ENCODE measurements at regions not wholly inside any gene's neighbourhood (a gene's known extent, or its start where the extent isn't known, plus 50 kb on each side); places are given as distances from the start of the nearest gene placed in this dataset.

- peaks cover 12% of the 10 kb centered on the region for H3K27me3 Mint-ChIP-seq (ENCODE audit: unreplicated experiment)
These were observed 316.8 kb downstream of the TFAP2C start for GRCh38 chr20:56945901-56946300.

GRCh38 chr20:56949318-56949717, 317.1 kb downstream of the BMP7 start:
- Mint-ChIP-seq H3K27me3 (ENCODE audit: unreplicated experiment) (peaks cover 15% of the 10 kb centered on the region), H3K9me3 (ENCODE audit: unreplicated experiment) (no peaks in the 10 kb centered on the region)
- no peak for TF ChIP-seq CTCF (IDR thresholded peaks at IDR 0.05; ENCODE audit: unreplicated experiment)

More at GRCh38 chr20:56945901-56946300, 316.8 kb downstream of the TFAP2C start:
- Mint-ChIP-seq H3K36me3 (ENCODE audit: low read depth, unreplicated experiment) (no peaks in the 10 kb centered on the region), H3K9me3 (ENCODE audit: unreplicated experiment) (no peaks in the 10 kb centered on the region), H3K4me3 (ENCODE audit: unreplicated experiment) (no peak overlapping the region), H3K27ac (ENCODE audit: unreplicated experiment) (no peak overlapping the region), H3K4me1 (ENCODE audit: unreplicated experiment) (peaks cover 3% of the 10 kb centered on the region)
- no peak for TF ChIP-seq CTCF (IDR thresholded peaks at IDR 0.05; ENCODE audit: unreplicated experiment)
- DNase-seq (ENCODE audit: low spot score), result no peak

GRCh38 chr20:56952258-56953047, 314.0 kb downstream of the BMP7 start:
- no peak for DNase-seq (ENCODE audit: low spot score)
- TF ChIP-seq CTCF (IDR thresholded peaks at IDR 0.05; ENCODE audit: unreplicated experiment), result no peak
- H3K27me3 Mint-ChIP-seq (ENCODE audit: unreplicated experiment), result peaks cover 12% of the 10 kb centered on the region
- no peaks in the 10 kb centered on the region for H3K9me3 Mint-ChIP-seq (ENCODE audit: unreplicated experiment)
- no peak overlapping the region for H3K27ac Mint-ChIP-seq (ENCODE audit: unreplicated experiment)
- H3K4me1 Mint-ChIP-seq (ENCODE audit: unreplicated experiment), result peaks cover 5% of the 10 kb centered on the region
- no peaks in the 10 kb centered on the region for H3K36me3 Mint-ChIP-seq (ENCODE audit: low read depth, unreplicated experiment)
- H3K4me3 Mint-ChIP-seq (ENCODE audit: unreplicated experiment), result no peak overlapping the region

More at GRCh38 chr20:56949318-56949717, 317.1 kb downstream of the BMP7 start:
- no peaks in the 10 kb centered on the region for H3K36me3 Mint-ChIP-seq (ENCODE audit: low read depth, unreplicated experiment)
- no peak overlapping the region for H3K4me3 Mint-ChIP-seq (ENCODE audit: unreplicated experiment)
- no peaks in the 10 kb centered on the region for H3K4me1 Mint-ChIP-seq (ENCODE audit: unreplicated experiment)
- DNase-seq (ENCODE audit: low spot score), result no peak
- no peak overlapping the region for H3K27ac Mint-ChIP-seq (ENCODE audit: unreplicated experiment)

GRCh38 chr20:56953048-56953586, 313.3 kb downstream of the BMP7 start:
- Mint-ChIP-seq H3K4me3 (ENCODE audit: unreplicated experiment) (no peak overlapping the region), H3K4me1 (ENCODE audit: unreplicated experiment) (peaks cover 8% of the 10 kb centered on the region), H3K27me3 (ENCODE audit: unreplicated experiment) (peaks cover 12% of the 10 kb centered on the region), H3K27ac (ENCODE audit: unreplicated experiment) (no peak overlapping the region), H3K36me3 (ENCODE audit: low read depth, unreplicated experiment) (no peaks in the 10 kb centered on the region), H3K9me3 (ENCODE audit: unreplicated experiment) (no peaks in the 10 kb centered on the region)
- no peak for DNase-seq (ENCODE audit: low spot score)
- no peak for TF ChIP-seq CTCF (IDR thresholded peaks at IDR 0.05; ENCODE audit: unreplicated experiment)

- Mint-ChIP-seq H3K9me3 (ENCODE audit: unreplicated experiment) (no peaks in the 10 kb centered on the region), H3K4me1 (ENCODE audit: unreplicated experiment) (peaks cover 8% of the 10 kb centered on the region), H3K27me3 (ENCODE audit: unreplicated experiment) (peaks cover 13% of the 10 kb centered on the region), H3K4me3 (ENCODE audit: unreplicated experiment) (no peak overlapping the region), H3K36me3 (ENCODE audit: low read depth, unreplicated experiment) (no peaks in the 10 kb centered on the region), H3K27ac (ENCODE audit: unreplicated experiment) (no peak overlapping the region)
- DNase-seq (ENCODE audit: low spot score), result no peak
- no peak for TF ChIP-seq CTCF (IDR thresholded peaks at IDR 0.05; ENCODE audit: unreplicated experiment)
These were observed 311.6 kb downstream of the BMP7 start for GRCh38 chr20:56954797-56955196.
